CD4-positive, alpha-beta T cell treated with Interleukin-6 at 100 ng/mL for 8 hours (primary cell): ENCODE measurements at regions not wholly inside any gene's neighbourhood (a gene's known extent, or its start where the extent isn't known, plus 50 kb on each side); places are given as distances from the start of the nearest gene placed in this dataset.

ENCODE experiments used
- DNase-seq: peaks from one replicate; pipeline ENCODE4 v3.0.0-alpha.2; 2020; ENCODE audit warnings: mixed read lengths, low spot score

GRCh38 chr10:61318429-61318828, 134.8 kb downstream of the TMEM26 start:
- no peak for DNase-seq

DNA sequence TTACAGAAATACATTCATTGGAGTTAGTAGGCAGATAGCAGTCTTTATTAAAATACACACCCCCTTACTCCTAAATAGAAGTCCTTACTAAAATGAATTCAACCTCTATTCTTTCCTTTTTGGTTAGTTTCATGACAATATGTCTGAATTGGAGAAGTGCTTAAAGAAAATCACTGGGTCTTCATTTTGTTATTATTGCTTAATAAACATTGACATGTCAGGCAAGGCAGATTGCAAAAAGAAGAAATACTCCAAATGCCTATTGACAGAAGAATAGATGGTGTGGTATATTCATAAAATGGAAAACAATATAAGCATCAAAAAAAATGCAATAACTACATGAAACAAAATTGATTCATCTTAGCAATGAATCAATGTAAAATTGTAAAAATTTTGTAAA, 135.5 kb downstream of the TMEM26 start:
- DNase-seq = no peak

DNA sequence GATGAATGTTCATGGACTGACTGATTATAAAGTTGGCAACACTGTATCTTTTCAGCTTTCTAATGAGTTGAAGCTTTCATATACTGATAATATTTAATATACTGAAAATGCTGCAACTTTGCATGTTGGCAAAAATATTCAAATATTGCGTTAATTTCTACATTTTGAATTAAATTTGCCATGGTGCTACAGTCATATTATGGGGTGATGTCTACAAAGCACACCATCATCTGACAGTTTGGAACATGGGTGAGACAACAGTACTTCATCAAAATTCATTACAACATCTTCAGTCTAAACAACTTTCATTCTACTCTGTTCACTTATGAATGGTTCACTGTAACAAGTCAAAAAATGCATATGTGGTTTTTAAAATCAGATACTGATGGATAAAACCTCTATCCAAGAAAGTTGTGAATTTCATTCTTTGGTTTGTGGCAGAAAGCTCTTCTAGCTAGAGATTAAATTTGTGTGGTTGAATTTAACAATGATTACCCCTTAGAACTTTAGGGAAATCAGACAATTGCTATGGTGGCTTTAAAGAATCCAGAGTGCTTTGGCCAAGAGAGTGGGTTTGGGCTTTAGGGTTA, 136.4 kb downstream of the TMEM26 start:
- no peak for DNase-seq

DNA sequence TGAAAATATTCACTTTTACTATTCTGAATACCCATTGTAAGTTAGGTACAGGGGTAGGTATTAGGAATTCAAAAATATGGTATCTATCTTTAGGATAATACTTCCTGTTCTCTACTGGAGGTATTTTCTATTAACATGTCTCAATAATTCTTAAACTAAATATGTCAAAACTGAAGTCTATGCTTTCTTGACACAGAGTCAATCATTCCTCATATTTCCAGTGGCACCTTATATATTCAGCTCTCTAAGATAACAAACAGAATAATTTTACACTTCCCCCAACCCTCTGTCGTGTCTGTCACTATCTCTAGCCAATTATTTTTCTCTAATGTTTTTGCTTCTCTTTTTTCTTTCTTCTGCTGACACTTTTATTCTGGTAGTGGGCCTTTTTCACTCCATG, 138.9 kb downstream of the TMEM26 start:
- DNase-seq = no peak

- no peak for DNase-seq
Measured at GRCh38 chr10:61313460-61313859, 139.7 kb downstream of the TMEM26 start.

GRCh38 chr10:61304746-61305145, 148.4 kb downstream of the TMEM26 start:
- no peak for DNase-seq

DNA sequence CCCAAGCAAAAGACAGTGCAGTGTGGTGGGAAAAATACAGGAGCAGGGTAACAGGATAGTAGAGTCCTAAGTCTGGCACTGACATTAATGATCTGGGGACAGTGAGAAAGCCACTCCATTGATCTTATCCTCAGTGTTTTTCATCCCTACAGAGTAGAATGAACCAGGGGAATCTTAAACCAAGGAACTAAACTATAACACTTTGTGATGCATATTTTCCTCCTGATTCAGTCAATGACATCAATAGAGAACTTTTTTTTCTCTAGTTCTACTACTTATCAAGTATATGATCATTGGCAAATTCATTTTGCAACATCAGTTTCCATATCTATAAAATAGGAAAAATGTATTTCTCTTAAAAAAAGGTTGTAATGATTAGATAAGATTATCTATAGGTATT, 151.1 kb downstream of the TMEM26 start:
- no peak for DNase-seq

GRCh38 chr10:61301575-61301974, 151.6 kb downstream of the TMEM26 start:
- no peak for DNase-seq

DNA sequence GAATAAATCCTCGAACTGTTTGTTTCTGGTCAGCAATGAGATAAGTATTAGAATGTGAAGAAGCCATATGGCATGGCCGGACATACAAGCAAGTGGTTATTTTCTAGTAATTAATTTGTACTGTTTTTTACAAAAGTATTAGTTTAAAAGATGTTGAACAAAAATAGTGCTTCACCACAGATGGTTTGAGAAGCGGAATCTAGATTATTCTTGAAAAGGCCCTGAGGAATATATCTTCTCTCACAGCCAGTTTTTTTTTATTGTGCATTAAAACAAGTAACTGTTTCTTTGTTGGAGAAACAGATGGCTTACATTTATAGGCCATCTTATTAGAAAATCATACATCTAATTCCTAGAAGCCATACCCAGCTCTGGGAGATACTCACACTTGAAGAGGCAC, 153.3 kb downstream of the TMEM26 start:
- no peak for DNase-seq

GRCh38 chr10:61299156-61299555, 154.0 kb downstream of the TMEM26 start:
- no peak for DNase-seq

DNA sequence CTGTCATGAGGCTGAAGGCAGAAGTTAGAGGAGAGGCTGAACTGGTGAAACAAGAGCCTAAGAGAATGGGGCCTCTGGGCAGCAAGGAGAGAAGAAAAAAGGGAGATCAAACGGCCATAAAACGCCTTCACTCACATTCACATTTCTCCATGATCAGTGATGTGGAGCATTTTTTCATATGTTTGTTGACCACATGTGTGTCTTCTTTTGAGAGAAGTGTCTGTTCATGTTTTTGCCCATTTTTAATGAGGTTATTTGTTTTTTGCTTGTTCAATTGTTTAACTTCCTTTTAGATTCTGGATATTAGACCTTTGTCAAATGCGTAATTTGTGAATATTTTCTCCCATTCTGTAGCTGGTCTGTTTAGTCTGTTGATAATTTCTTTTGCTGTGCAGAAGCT, 155.0 kb downstream of the TMEM26 start:
- no peak for DNase-seq

DNA sequence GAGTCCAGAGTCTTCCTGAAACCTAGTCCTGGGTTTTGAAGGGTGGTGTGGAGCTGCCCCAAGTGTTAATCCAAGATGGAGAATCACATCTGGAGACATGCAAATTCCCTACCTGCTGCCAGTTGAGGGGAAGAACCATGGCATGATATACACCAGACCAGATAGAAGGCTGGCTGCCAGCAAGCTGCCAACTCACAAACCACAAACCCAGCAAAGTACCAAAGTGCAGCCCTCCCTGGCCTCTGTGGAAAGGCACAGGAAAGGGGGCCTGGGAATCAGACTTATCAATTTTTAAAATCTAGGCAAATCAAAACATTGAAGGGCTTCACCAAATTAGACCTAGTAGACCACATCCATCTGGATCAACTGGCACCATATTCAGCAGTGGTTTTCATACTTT, 157.0 kb downstream of the TMEM26 start:
- no peak for DNase-seq

DNA sequence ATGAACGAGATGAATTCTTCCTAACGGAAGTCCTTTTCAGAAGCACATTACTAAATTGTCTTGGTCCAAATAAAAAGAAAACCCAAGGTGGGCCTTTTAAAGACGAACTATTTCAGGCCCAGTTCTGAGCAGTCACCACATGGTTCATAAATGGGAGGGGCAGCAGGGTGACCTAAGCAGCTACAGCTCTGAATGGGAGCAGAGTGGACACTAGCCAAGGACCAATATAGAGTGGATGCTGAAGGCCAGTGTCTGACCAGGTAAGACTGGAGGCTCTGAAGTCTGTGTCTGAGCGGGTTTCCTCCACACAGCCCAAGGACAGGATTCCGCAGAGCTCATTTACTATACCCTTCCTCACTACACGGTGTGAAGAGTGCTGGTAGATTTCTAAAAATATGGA, 159.1 kb downstream of the TMEM26 start:
- no peak for DNase-seq

- no peak for DNase-seq
Measured at GRCh38 chr10:61289813-61290212, 163.4 kb downstream of the TMEM26 start.

DNA sequence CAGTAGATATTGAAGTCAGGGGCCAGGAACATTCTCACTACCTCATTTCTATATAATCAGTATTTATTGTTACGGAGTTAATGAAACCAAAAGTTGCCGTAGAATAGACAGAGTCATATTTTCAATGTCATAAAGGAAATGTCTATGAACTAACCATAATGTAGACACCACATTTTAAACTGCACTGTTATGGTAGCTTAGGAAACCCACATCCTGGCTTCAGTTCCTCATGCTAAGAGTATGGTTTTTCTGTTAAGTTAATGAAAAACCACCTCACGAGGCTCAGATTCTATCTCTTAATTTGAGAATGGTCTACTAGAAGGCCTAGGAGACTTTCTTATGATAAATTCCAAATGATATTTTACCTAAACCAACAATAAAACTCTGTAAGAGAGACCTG, 166.5 kb downstream of the TMEM26 start:
- DNase-seq = peak; percentile 14

DNA sequence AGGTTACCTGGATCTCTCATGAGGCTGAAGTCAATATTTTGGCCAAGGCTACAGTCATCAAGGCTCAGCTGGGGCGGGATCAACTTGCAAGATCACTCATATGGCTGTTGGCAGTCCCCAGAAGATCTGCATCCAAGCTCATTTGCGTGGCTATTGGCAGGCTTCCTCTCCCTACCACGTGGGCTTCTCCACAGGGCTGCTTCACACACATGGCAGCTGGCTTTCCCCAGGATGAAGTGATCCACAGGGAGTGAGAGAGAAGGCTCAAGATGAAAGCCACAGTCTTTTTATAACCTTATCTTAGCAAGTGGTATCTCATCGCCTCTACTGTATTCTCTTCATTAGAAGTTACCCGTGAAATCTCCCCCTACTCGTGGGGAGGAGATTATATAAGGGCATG, 167.4 kb downstream of the TMEM26 start:
- no peak for DNase-seq

- peak; percentile 24 for DNase-seq
Measured at GRCh38 chr10:61284222-61284890, 168.8 kb downstream of the TMEM26 start.

- no peak for DNase-seq
Measured at GRCh38 chr10:61283481-61284221, 169.5 kb downstream of the TMEM26 start.

DNA sequence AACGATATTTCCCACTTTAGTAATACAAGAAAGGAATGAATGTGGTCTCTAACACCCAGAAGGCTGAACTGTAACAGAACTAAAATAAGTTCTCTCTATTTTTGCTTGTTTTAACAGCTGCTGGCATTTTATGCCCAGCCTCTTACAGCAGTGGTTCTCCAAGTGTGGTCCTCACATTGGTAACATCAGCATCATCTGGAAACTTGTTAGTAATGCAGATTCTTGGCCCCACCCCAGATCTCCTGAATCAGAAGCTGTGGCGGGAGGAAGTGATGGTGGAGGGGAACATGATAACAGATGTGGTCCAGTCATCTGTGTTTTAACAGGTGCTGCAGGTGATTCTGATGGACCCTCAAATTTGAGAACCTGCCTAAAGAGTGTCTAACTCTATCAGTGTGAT, 170.1 kb downstream of the TMEM26 start:
- DNase-seq = no peak

- DNase-seq = no peak
Measured at GRCh38 chr10:61280303-61280702, 172.9 kb downstream of the TMEM26 start.

- DNase-seq = no peak
Measured at GRCh38 chr10:61279400-61279799, 173.8 kb downstream of the TMEM26 start.

GRCh38 chr10:61278556-61278955, 174.6 kb downstream of the TMEM26 start:
- DNase-seq = no peak

DNA sequence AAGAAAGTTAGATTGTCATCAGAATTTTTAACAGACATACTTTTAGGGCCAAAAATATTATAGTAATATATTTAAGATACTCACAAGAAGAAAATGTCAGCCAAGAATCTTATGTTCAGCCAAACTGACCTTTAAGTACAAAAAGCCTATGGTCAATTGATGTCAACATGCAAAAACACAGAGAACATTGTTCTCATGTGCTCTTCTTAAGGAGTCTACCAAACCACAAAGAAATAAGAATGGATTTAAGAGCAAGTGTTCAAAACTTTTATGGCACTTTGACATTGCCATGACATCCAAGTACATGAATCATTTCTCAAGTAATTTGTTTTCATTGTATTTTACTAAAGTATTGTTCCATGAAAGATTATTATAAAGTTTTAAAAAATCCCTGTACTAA, 180.4 kb downstream of the TMEM26 start:
- DNase-seq = no peak
